22Rv1 (cell line): ENCODE measurements at regions not wholly inside any gene's neighbourhood (a gene's known extent, or its start where the extent isn't known, plus 50 kb on each side); places are given as distances from the start of the nearest gene placed in this dataset.

ENCODE experiments used
- H3K27ac ChIP-seq: fragments of 450-650 bp; 2 replicates; pipeline ENCODE4 v1.5.1; 2017
- CTCF ChIP-seq: fragments of 450-650 bp; IDR thresholded peaks from 2 replicates; pipeline ENCODE4 v1.5.1; 2017; ENCODE audit warnings: mild to moderate bottlenecking
- ZFX ChIP-seq: fragments of 450-650 bp; IDR thresholded peaks from 2 replicates; pipeline ENCODE4 v1.6.1; 2017; ENCODE audit warnings: antibody characterized with exemption, borderline replicate concordance

DNA sequence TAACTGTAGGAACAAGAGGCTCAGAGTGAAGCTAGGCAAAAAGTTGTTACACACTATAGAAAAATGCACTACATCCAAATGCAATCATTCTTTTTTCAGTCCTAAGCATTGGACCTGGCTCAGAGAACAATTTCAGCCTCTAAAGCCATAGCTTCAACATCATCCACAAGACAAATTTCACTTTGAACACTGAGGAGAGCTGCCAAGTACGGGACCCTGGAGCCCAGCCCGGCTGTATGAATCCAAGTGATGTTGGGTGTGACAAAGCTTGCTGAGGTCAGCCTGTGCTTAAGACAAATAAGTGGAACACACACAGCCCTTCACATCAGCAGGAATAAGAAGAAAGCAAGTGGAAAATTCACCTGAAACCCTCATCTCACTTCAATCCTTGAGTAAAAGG lies 233.1 kb upstream of the PFKP start:
- H3K27ac ChIP-seq = no peak overlapping the region
- no peak for TF ChIP-seq ZFX
- TF ChIP-seq CTCF = no peak

GRCh38 chr10:2831509-2831908 lies 235.8 kb upstream of the PFKP start:
- TF ChIP-seq ZFX (no peak), CTCF (no peak)
- no peak overlapping the region for H3K27ac ChIP-seq

DNA sequence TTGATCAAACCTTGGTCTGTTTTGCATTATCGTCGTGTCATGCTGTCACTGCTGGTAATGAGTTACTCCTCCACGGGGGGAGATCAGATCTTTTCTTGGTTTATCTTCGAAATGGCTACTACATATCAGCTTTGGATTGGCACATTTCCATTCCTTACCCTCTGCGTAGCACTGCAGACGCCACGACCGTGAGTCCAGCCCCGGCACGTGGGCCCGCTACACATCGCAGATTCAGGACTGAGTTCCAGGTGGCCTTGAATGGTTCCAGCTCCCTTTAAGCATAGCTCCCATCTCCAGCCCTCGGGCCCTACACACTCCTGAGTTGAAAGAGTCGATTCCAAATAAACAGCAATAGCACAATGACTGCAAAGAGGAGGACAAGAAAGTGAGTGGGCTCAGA lies 238.6 kb upstream of the PFKP start:
- TF ChIP-seq CTCF (no peak), ZFX (no peak)

DNA sequence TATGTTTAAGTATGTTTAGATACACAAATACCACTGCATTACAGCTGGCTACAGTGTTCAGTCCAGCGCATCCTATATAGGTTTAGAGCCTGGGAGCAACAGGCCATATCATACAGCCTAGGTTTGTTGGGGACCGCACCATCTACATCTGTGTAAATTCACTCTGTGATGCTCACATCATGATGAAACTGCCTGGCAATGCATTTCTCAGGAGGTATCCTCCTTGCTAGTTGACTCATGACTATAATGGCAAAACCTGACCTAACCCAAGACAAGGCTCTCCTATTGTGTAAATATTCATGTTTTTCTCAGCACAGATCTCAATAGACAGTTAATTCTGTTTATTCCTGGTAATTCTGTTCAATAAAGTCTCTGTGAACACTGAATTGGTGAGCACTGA lies 240.7 kb upstream of the PFKP start:
- no peak overlapping the region for H3K27ac ChIP-seq
- TF ChIP-seq CTCF (no peak), ZFX (no peak)

More for the DNA sequence above, 238.6 kb upstream of the PFKP start:
- H3K27ac ChIP-seq = no peak overlapping the region

- TF ChIP-seq CTCF (no peak), ZFX (no peak)
These were observed 241.5 kb upstream of the PFKP start for GRCh38 chr10:2825841-2826240.

GRCh38 chr10:2817940-2818636 lies 249.3 kb upstream of the PFKP start:
- no peak overlapping the region for H3K27ac ChIP-seq
- TF ChIP-seq CTCF = no peak
- no peak for TF ChIP-seq ZFX

More at GRCh38 chr10:2825841-2826240, 241.5 kb upstream of the PFKP start:
- no peak overlapping the region for H3K27ac ChIP-seq

- H3K27ac ChIP-seq = no peak overlapping the region
- TF ChIP-seq CTCF (no peak), ZFX (no peak)
These were observed 253.7 kb upstream of the PFKP start for GRCh38 chr10:2813693-2814092.
